ENCODE measurements at regions not wholly inside any gene's neighbourhood (a gene's known extent, or its start where the extent isn't known, plus 50 kb on each side); places are given as distances from the start of the nearest gene placed in this dataset.

GRCh38 chr13:61994174-61994573 lies 578.5 kb upstream of the PCDH20 start:
- H3K9me1 ChIP-seq (replicated peaks; ENCODE audit: control insufficient read depth, extremely low read depth, insufficient read depth, low read length): no peaks in the 10 kb centered on the region
- H3K27ac ChIP-seq (ENCODE audit: insufficient read depth, low read depth, low read length): no peak overlapping the region
- ChIA-PET CTCF (no interaction called here), POLR2A (no interaction called here)
- FAIRE-seq (no peak), DNase-seq (ENCODE audit: low read depth, low spot score) (no peak)
- H3K27me3 ChIP-seq (ENCODE audit: control insufficient read depth in 2 of 2, insufficient read depth in 2 of 2, low read length in 2 of 2): no peaks in the 10 kb centered on the region
- no peak overlapping the region for H2AFZ ChIP-seq (ENCODE audit: low read depth, low read length)
- dilution Hi-C loops (cut with MboI; ENCODE audit: extremely low pct_ligation_motif_present, low sequenced_read_pairs) (no loop called here), intact Hi-C loops (cut with micrococcal nuclease) (no loop called here)
- no peak overlapping the region for H3K4me2 ChIP-seq (ENCODE audit: insufficient read depth, low read length)
- no peaks in the 10 kb centered on the region for H3K9me3 ChIP-seq (replicated peaks; ENCODE audit: control insufficient read depth, insufficient read depth, low read length)
- H3K79me2 ChIP-seq (ENCODE audit: control insufficient read depth, insufficient read depth, low read length): no peaks in the 10 kb centered on the region
- no peaks in the 10 kb centered on the region for H3K4me1 ChIP-seq (ENCODE audit: control insufficient read depth, extremely low read depth, insufficient read depth, low read length)
- BruUV-seq (replicated peaks): no TSS peak
- H3K9ac ChIP-seq (replicated peaks; ENCODE audit: extremely low read depth, insufficient read depth, low read length): no peak overlapping the region
- H3K36me3 ChIP-seq (ENCODE audit: control insufficient read depth in 2 of 2, extremely low read depth in 1 of 2, insufficient read depth in 2 of 2, low read length in 2 of 2): no peaks in the 10 kb centered on the region
- H3K4me3 ChIP-seq (replicated peaks in 1 of 3; ENCODE audit: insufficient read depth in 1 of 3, low read depth in 1 of 3, low read length in 3 of 3): no peak overlapping the region
- TF ChIP-seq MYC (IDR thresholded peaks at IDR 0.05; ENCODE audit: low read depth, low read length) (no peak), POLR2AphosphoS5 (IDR thresholded peaks at IDR 0.05; ENCODE audit: insufficient read depth, low read depth, low read length) (no peak), CTCF (IDR thresholded peaks at IDR 0.05; ENCODE audit: extremely low read depth in 1 of 2, insufficient read depth in 1 of 2, low read depth in 1 of 2, low read length in 2 of 2) (no peak), EZH2 (IDR thresholded peaks at IDR 0.05; ENCODE audit: borderline replicate concordance, low read depth, low read length, severe bottlenecking) (no peak), MAX (IDR thresholded peaks at IDR 0.05; ENCODE audit: insufficient read depth, insufficient read length) (no peak), GATA2 (IDR thresholded peaks at IDR 0.05; ENCODE audit: insufficient read depth, insufficient read length, low read depth, low read length) (no peak), POLR2A (IDR thresholded peaks at IDR 0.05; ENCODE audit: low read depth, low read length) (no peak), FOS (IDR thresholded peaks at IDR 0.05; ENCODE audit: borderline replicate concordance, insufficient read depth, low read length) (no peak), JUN (IDR thresholded peaks at IDR 0.05; ENCODE audit: borderline replicate concordance, insufficient read depth, insufficient read length, low read depth) (no peak)
- no peaks in the 10 kb centered on the region for H4K20me1 ChIP-seq (replicated peaks; ENCODE audit: control insufficient read depth, extremely low read depth, insufficient read depth, low read length)

Data from endothelial cell of umbilical vein (primary cell).